Epithelial cell of proximal tubule (primary cell): ENCODE measurements at regions not wholly inside any gene's neighbourhood (a gene's known extent, or its start where the extent isn't known, plus 50 kb on each side); places are given as distances from the start of the nearest gene placed in this dataset.

Experiments
- DNase-seq: peaks from one replicate; pipeline ENCODE4 v3.0.0-alpha.2; 2011; ENCODE audit warnings: low read depth
- H3K4me3 ChIP-seq: 2 replicates; pipeline ENCODE4 v1.5.1; 2011; ENCODE audit warnings: low read depth, mild to moderate bottlenecking, low read length
- CTCF ChIP-seq: conservative IDR thresholded peaks from 2 replicates; pipeline ENCODE4 v1.5.1; 2012; ENCODE audit warnings: low read depth, mild to moderate bottlenecking, low read length

- DNase-seq, result no peak
- no peak overlapping the region for H3K4me3 ChIP-seq
- TF ChIP-seq CTCF, result no peak
Observed at GRCh38 chr2:23159746-23160405, 225.1 kb upstream of the KLHL29 start.

- no peak for DNase-seq
- TF ChIP-seq CTCF, result no peak
- no peak overlapping the region for H3K4me3 ChIP-seq
Observed at GRCh38 chr2:23164173-23164572, 220.8 kb upstream of the KLHL29 start.

DNA sequence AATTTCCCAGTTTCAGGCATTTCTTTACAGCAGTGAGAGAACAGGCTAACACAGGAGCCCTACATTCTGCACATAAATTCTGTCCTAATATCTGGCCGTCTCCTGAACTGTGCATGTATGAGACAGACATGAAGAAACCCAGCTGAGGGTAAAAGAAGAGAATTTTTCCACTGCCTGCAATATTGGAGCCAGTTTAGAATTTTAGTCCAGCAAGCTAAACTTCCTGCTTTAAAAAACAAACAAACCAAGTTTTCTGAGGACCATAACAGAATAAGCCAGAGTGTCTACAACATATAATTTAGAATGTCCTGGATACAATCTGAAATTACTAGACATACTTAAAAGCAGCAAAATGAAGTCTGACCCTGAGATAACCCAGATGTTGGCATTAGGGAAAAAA lies 215.1 kb upstream of the KLHL29 start:
- H3K4me3 ChIP-seq, result no peak overlapping the region
- TF ChIP-seq CTCF, result no peak
- no peak for DNase-seq

- no peak for TF ChIP-seq CTCF
- DNase-seq, result no peak
- H3K4me3 ChIP-seq, result no peak overlapping the region
Observed at GRCh38 chr2:23171108-23171507, 213.9 kb upstream of the KLHL29 start.

- no peak for DNase-seq
- no peak overlapping the region for H3K4me3 ChIP-seq
- TF ChIP-seq CTCF, result no peak
Observed at GRCh38 chr2:23178396-23178795, 206.6 kb upstream of the KLHL29 start.

DNA sequence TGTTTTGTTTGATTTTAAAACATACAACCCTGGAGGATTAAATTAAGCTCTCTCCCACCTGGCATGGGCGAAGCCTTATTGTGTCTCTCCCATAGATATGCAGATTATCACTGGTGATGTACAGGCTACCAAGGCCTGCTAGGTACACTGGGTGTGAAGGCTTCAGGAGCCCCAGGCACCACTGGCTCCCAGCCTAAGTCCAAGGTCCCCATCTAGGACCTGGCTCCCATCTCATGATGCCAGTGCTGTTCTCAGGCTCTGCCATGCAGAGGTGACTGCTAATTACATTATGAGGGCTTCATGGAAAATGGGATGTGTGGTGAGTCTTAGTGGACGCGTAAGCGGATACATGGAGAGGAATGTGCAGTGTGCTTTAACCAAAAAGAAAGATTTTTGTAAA lies 201.2 kb upstream of the KLHL29 start:
- H3K4me3 ChIP-seq, result no peak overlapping the region
- TF ChIP-seq CTCF, result no peak
- no peak for DNase-seq
